ENCODE measurements at regions not wholly inside any gene's neighbourhood (a gene's known extent, or its start where the extent isn't known, plus 50 kb on each side); places are given as distances from the start of the nearest gene placed in this dataset.

- no peak overlapping the region for H3K4me2 ChIP-seq (ENCODE audit: low read depth, low read length, poor library complexity, severe bottlenecking)
- no peak overlapping the region for H3K9ac ChIP-seq (ENCODE audit: low read depth, low read length, poor library complexity, severe bottlenecking)
- no peaks in the 10 kb centered on the region for H4K20me1 ChIP-seq (ENCODE audit: insufficient read depth, low read length, poor library complexity, severe bottlenecking)
- no peaks in the 10 kb centered on the region for H3K27me3 ChIP-seq (ENCODE audit: insufficient read depth, low read length, poor library complexity, severe bottlenecking)
- no peaks in the 10 kb centered on the region for H3K36me3 ChIP-seq (ENCODE audit: insufficient read depth, low read length)
- H3K79me2 ChIP-seq (ENCODE audit: insufficient read depth, low read length): no peaks in the 10 kb centered on the region
- H3K4me3 ChIP-seq (ENCODE audit: low read length, poor library complexity, severe bottlenecking): no peak overlapping the region
- no peak overlapping the region for H2AFZ ChIP-seq (ENCODE audit: low read length)
- H3K4me1 ChIP-seq (ENCODE audit: insufficient read depth, low read length, poor library complexity, severe bottlenecking): no peaks in the 10 kb centered on the region
- no peaks in the 10 kb centered on the region for H3K9me2 ChIP-seq (replicated peaks; ENCODE audit: low read depth, low read length)
- H3F3A ChIP-seq (ENCODE audit: low read depth): no peaks in the 10 kb centered on the region
- TF ChIP-seq EZH2phosphoT487 (IDR thresholded peaks at IDR 0.05; ENCODE audit: borderline replicate concordance): no peak
- TF ChIP-seq, protein P1, sequence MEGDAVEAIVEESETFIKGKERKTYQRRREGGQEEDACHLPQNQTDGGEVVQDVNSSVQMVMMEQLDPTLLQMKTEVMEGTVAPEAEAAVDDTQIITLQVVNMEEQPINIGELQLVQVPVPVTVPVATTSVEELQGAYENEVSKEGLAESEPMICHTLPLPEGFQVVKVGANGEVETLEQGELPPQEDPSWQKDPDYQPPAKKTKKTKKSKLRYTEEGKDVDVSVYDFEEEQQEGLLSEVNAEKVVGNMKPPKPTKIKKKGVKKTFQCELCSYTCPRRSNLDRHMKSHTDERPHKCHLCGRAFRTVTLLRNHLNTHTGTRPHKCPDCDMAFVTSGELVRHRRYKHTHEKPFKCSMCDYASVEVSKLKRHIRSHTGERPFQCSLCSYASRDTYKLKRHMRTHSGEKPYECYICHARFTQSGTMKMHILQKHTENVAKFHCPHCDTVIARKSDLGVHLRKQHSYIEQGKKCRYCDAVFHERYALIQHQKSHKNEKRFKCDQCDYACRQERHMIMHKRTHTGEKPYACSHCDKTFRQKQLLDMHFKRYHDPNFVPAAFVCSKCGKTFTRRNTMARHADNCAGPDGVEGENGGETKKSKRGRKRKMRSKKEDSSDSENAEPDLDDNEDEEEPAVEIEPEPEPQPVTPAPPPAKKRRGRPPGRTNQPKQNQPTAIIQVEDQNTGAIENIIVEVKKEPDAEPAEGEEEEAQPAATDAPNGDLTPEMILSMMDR (conservative IDR thresholded peaks at IDR 0.05; ENCODE audit: low read length): no peak
- H3K9me3 ChIP-seq (ENCODE audit: insufficient read depth, low read depth, low read length): peaks cover 17% of the 10 kb centered on the region; the same call in 1 of the 2 replicates
Measured at GRCh38 chr11:134575504-134576230, 163.6 kb upstream of the B3GAT1 start.

GRCh38 chr11:134574947-134575346, 162.9 kb upstream of the B3GAT1 start:
- no peak overlapping the region for H3K9ac ChIP-seq (ENCODE audit: low read depth, low read length, poor library complexity, severe bottlenecking)
- H3K36me3 ChIP-seq (ENCODE audit: insufficient read depth, low read length): no peaks in the 10 kb centered on the region
- H3K9me2 ChIP-seq (replicated peaks; ENCODE audit: low read depth, low read length): no peaks in the 10 kb centered on the region
- no peak overlapping the region for H3K4me3 ChIP-seq (ENCODE audit: low read length, poor library complexity, severe bottlenecking)
- H2AFZ ChIP-seq (ENCODE audit: low read length): no peak overlapping the region
- H3K4me1 ChIP-seq (ENCODE audit: insufficient read depth, low read length, poor library complexity, severe bottlenecking): no peaks in the 10 kb centered on the region
- peaks cover 17% of the 10 kb centered on the region; the same call in 1 of the 2 replicates for H3K9me3 ChIP-seq (ENCODE audit: insufficient read depth, low read depth, low read length)
- TF ChIP-seq, protein P1 (conservative IDR thresholded peaks at IDR 0.05; ENCODE audit: low read length): no peak
- TF ChIP-seq EZH2phosphoT487 (IDR thresholded peaks at IDR 0.05; ENCODE audit: borderline replicate concordance): no peak
- no peaks in the 10 kb centered on the region for H3F3A ChIP-seq (ENCODE audit: low read depth)
- H3K4me2 ChIP-seq (ENCODE audit: low read depth, low read length, poor library complexity, severe bottlenecking): no peak overlapping the region
- H4K20me1 ChIP-seq (ENCODE audit: insufficient read depth, low read length, poor library complexity, severe bottlenecking): no peaks in the 10 kb centered on the region
- H3K79me2 ChIP-seq (ENCODE audit: insufficient read depth, low read length): no peaks in the 10 kb centered on the region
- no peaks in the 10 kb centered on the region for H3K27me3 ChIP-seq (ENCODE audit: insufficient read depth, low read length, poor library complexity, severe bottlenecking)

DNA sequence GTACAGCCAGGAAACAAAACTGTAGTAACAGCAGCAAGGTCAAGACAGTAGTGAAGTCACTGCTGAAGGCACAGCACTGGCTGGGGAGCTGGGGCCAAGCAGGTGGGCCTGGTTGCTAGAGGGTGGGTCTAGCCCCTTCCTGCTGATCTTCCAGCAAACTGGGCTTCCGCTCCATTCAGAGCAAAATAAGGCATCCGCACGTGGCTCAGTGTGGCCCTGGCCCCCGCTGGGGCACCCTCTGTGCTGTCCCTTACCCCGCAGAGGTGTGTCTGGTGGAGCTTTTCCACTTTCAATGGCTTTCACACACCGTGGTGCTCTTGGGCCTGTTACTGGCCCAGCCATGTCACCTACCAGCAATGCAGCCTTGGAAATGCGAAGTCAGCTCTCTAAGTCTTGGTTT, 162.4 kb upstream of the B3GAT1 start:
- H3K4me1 ChIP-seq (ENCODE audit: insufficient read depth, low read length, poor library complexity, severe bottlenecking): no peaks in the 10 kb centered on the region
- H3K4me3 ChIP-seq (ENCODE audit: low read length, poor library complexity, severe bottlenecking): no peak overlapping the region
- H3K4me2 ChIP-seq (ENCODE audit: low read depth, low read length, poor library complexity, severe bottlenecking): no peak overlapping the region
- H2AFZ ChIP-seq (ENCODE audit: low read length): no peak overlapping the region
- peaks cover 17% of the 10 kb centered on the region; the same call in 1 of the 2 replicates for H3K9me3 ChIP-seq (ENCODE audit: insufficient read depth, low read depth, low read length)
- no peaks in the 10 kb centered on the region for H4K20me1 ChIP-seq (ENCODE audit: insufficient read depth, low read length, poor library complexity, severe bottlenecking)
- no peak overlapping the region for H3K9ac ChIP-seq (ENCODE audit: low read depth, low read length, poor library complexity, severe bottlenecking)
- no peaks in the 10 kb centered on the region for H3F3A ChIP-seq (ENCODE audit: low read depth)
- no peaks in the 10 kb centered on the region for H3K27me3 ChIP-seq (ENCODE audit: insufficient read depth, low read length, poor library complexity, severe bottlenecking)
- H3K9me2 ChIP-seq (replicated peaks; ENCODE audit: low read depth, low read length): no peaks in the 10 kb centered on the region
- H3K36me3 ChIP-seq (ENCODE audit: insufficient read depth, low read length): no peaks in the 10 kb centered on the region
- H3K79me2 ChIP-seq (ENCODE audit: insufficient read depth, low read length): no peaks in the 10 kb centered on the region
- TF ChIP-seq EZH2phosphoT487 (IDR thresholded peaks at IDR 0.05; ENCODE audit: borderline replicate concordance): no peak
- TF ChIP-seq, protein P1 (conservative IDR thresholded peaks at IDR 0.05; ENCODE audit: low read length): no peak

Data from Loucy (cell line).